Activated CD4-positive, alpha-beta T cell treated with anti-CD3 and anti-CD28 coated beads, Interleukin-2, Interleukin-4, amounts not matched to agents 100 ng/mL and 50 ng/mL, durations not matched to agents 16 hours and 8 hours (primary cell): ENCODE measurements at regions not wholly inside any gene's neighbourhood (a gene's known extent, or its start where the extent isn't known, plus 50 kb on each side); places are given as distances from the start of the nearest gene placed in this dataset.
"Not testable (repeated sequence)": the region's sequence is repeated elsewhere in the genome, so short reads cannot be mapped to it uniquely, and the experiment has no call there.

Source experiments
- DNase-seq: peaks from one replicate; pipeline ENCODE4 v3.0.0-alpha.2; 2020; ENCODE audit warnings: low spot score

- DNase-seq = no peak
Observed at GRCh38 chr1:37319284-37319683, 155.1 kb upstream of the ZC3H12A start.

GRCh38 chr1:37323486-37324377, 150.6 kb upstream of the ZC3H12A start:
- peak; percentile 42 for DNase-seq

GRCh38 chr1:37325010-37325409, 149.4 kb upstream of the ZC3H12A start:
- no peak for DNase-seq

- no peak for DNase-seq
Observed at GRCh38 chr1:37325509-37326437, 148.6 kb upstream of the ZC3H12A start.

GRCh38 chr1:37332126-37332525, 142.3 kb upstream of the ZC3H12A start:
- DNase-seq = no peak

- DNase-seq = no peak
Observed at GRCh38 chr1:37338658-37339057, 135.7 kb upstream of the ZC3H12A start.

- DNase-seq = no peak
Observed at GRCh38 chr1:37342736-37343135, 131.6 kb upstream of the ZC3H12A start.

- DNase-seq = no peak
Observed at GRCh38 chr1:37347104-37347649, 127.2 kb upstream of the ZC3H12A start.

- no peak for DNase-seq
Observed at GRCh38 chr1:37353871-37354270, 120.5 kb upstream of the ZC3H12A start.

- DNase-seq = no peak
Observed at GRCh38 chr1:37354876-37355650, 119.3 kb upstream of the ZC3H12A start.

GRCh38 chr1:37358992-37359391, 115.4 kb upstream of the ZC3H12A start:
- DNase-seq = no peak

- no peak for DNase-seq
Observed at GRCh38 chr1:37360011-37360410, 114.4 kb upstream of the ZC3H12A start.

- no peak for DNase-seq
Observed at GRCh38 chr1:37362594-37363385, 111.6 kb upstream of the ZC3H12A start.

GRCh38 chr1:37363535-37363934, 110.8 kb upstream of the ZC3H12A start:
- DNase-seq = no peak

- not testable (repeated sequence) for DNase-seq
Observed at GRCh38 chr1:37368665-37369315, 105.6 kb upstream of the ZC3H12A start.

GRCh38 chr1:37372302-37372701, 102.1 kb upstream of the ZC3H12A start:
- DNase-seq = no peak

- DNase-seq = no peak
Observed at GRCh38 chr1:37372711-37373110, 101.7 kb upstream of the ZC3H12A start.

- DNase-seq = no peak
Observed at GRCh38 chr1:37373413-37373812, 101.0 kb upstream of the ZC3H12A start.

GRCh38 chr1:37380546-37380945, 93.8 kb upstream of the ZC3H12A start:
- not testable (repeated sequence) for DNase-seq

GRCh38 chr1:37387854-37388253, 86.5 kb upstream of the ZC3H12A start:
- DNase-seq = no peak
